ENCODE measurements at regions not wholly inside any gene's neighbourhood (a gene's known extent, or its start where the extent isn't known, plus 50 kb on each side); places are given as distances from the start of the nearest gene placed in this dataset.

- no peaks in the 10 kb centered on the region for H3K36me3 Mint-ChIP-seq
- no peaks in the 10 kb centered on the region for H3K4me1 Mint-ChIP-seq
- no peaks in the 10 kb centered on the region for H3K9me3 Mint-ChIP-seq
These were observed 404.0 kb downstream of the TLE4 start for GRCh38 chr9:79975621-79976256.

GRCh38 chr9:79974806-79975422 is 403.1 kb downstream of the TLE4 start:
- no peak for DNase-seq

More at GRCh38 chr9:79975621-79976256, 404.0 kb downstream of the TLE4 start:
- peaks cover 4% of the 10 kb centered on the region for H3K27me3 Mint-ChIP-seq
- CTCF ChIA-PET, result no interaction called here
- H3K4me3 Mint-ChIP-seq, result no peak overlapping the region
- DNase-seq, result no peak
- H3K27ac Mint-ChIP-seq, result no peak overlapping the region

GRCh38 chr9:79973627-79974026 is 401.9 kb downstream of the TLE4 start:
- Mint-ChIP-seq H3K4me1 (no peaks in the 10 kb centered on the region), H3K27ac (no peak overlapping the region), H3K4me3 (no peak overlapping the region), H3K36me3 (no peaks in the 10 kb centered on the region), H3K27me3 (peaks cover 3% of the 10 kb centered on the region), H3K9me3 (no peaks in the 10 kb centered on the region)
- no peak for DNase-seq
- CTCF ChIA-PET, result no interaction called here

More at GRCh38 chr9:79974806-79975422, 403.1 kb downstream of the TLE4 start:
- H3K27me3 Mint-ChIP-seq, result peaks cover 4% of the 10 kb centered on the region
- H3K27ac Mint-ChIP-seq, result no peak overlapping the region
- no peaks in the 10 kb centered on the region for H3K9me3 Mint-ChIP-seq
- no peaks in the 10 kb centered on the region for H3K4me1 Mint-ChIP-seq
- H3K4me3 Mint-ChIP-seq, result no peak overlapping the region
- H3K36me3 Mint-ChIP-seq, result no peaks in the 10 kb centered on the region
- CTCF ChIA-PET, result no interaction called here

- Mint-ChIP-seq H3K27ac (no peak overlapping the region), H3K4me1 (no peaks in the 10 kb centered on the region), H3K27me3 (no peaks in the 10 kb centered on the region), H3K36me3 (no peaks in the 10 kb centered on the region), H3K4me3 (no peak overlapping the region), H3K9me3 (no peaks in the 10 kb centered on the region)
- CTCF ChIA-PET, result no interaction called here
- no peak for DNase-seq
These were observed 398.3 kb downstream of the TLE4 start for GRCh38 chr9:79970146-79970425.

- DNase-seq, result no peak
- Mint-ChIP-seq H3K27me3 (no peaks in the 10 kb centered on the region), H3K4me3 (no peak overlapping the region), H3K4me1 (no peaks in the 10 kb centered on the region), H3K36me3 (no peaks in the 10 kb centered on the region), H3K9me3 (no peaks in the 10 kb centered on the region), H3K27ac (no peak overlapping the region)
- CTCF ChIA-PET, result no interaction called here
These were observed 397.8 kb downstream of the TLE4 start for GRCh38 chr9:79969393-79970145.

GRCh38 chr9:79968533-79968932 is 396.8 kb downstream of the TLE4 start:
- H3K27me3 Mint-ChIP-seq, result no peaks in the 10 kb centered on the region
- CTCF ChIA-PET, result no interaction called here
- DNase-seq, result no peak
- H3K27ac Mint-ChIP-seq, result no peak overlapping the region
- no peaks in the 10 kb centered on the region for H3K36me3 Mint-ChIP-seq
- H3K4me1 Mint-ChIP-seq, result no peaks in the 10 kb centered on the region
- H3K4me3 Mint-ChIP-seq, result no peak overlapping the region
- H3K9me3 Mint-ChIP-seq, result no peaks in the 10 kb centered on the region

- H3K4me1 Mint-ChIP-seq, result no peaks in the 10 kb centered on the region
- DNase-seq, result no peak
- no peak overlapping the region for H3K27ac Mint-ChIP-seq
- CTCF ChIA-PET, result no interaction called here
- no peaks in the 10 kb centered on the region for H3K36me3 Mint-ChIP-seq
- no peaks in the 10 kb centered on the region for H3K9me3 Mint-ChIP-seq
- no peaks in the 10 kb centered on the region for H3K27me3 Mint-ChIP-seq
- no peak overlapping the region for H3K4me3 Mint-ChIP-seq
These were observed 391.1 kb downstream of the TLE4 start for GRCh38 chr9:79962836-79963235.

GRCh38 chr9:79962150-79962549 is 390.4 kb downstream of the TLE4 start:
- no peak for DNase-seq
- Mint-ChIP-seq H3K27ac (no peak overlapping the region), H3K9me3 (no peaks in the 10 kb centered on the region), H3K4me1 (no peaks in the 10 kb centered on the region), H3K27me3 (no peaks in the 10 kb centered on the region), H3K4me3 (no peak overlapping the region), H3K36me3 (no peaks in the 10 kb centered on the region)
- CTCF ChIA-PET, result no interaction called here

- peaks cover 5% of the 10 kb centered on the region for H3K27me3 Mint-ChIP-seq
- no peaks in the 10 kb centered on the region for H3K9me3 Mint-ChIP-seq
- no peaks in the 10 kb centered on the region for H3K4me1 Mint-ChIP-seq
- H3K27ac Mint-ChIP-seq, result no peak overlapping the region
- peak; percentile 32 for DNase-seq
- H3K36me3 Mint-ChIP-seq, result no peaks in the 10 kb centered on the region
- H3K4me3 Mint-ChIP-seq, result no peak overlapping the region
- CTCF ChIA-PET, result interaction anchor here (0.6 to 0.7 kb wide), 2 partner anchors 41 to 552 kb away, joined by 3 read pairs; no protein-coding TSS in a partner anchor
These were observed 383.5 kb downstream of the TLE4 start for GRCh38 chr9:79955300-79955699.

GRCh38 chr9:79953908-79954307 is 382.1 kb downstream of the TLE4 start:
- CTCF ChIA-PET, result no interaction called here

GRCh38 chr9:79952401-79952800 is 380.6 kb downstream of the TLE4 start:
- peaks cover 5% of the 10 kb centered on the region for H3K27me3 Mint-ChIP-seq
- CTCF ChIA-PET, result no interaction called here
- H3K27ac Mint-ChIP-seq, result no peak overlapping the region
- H3K4me1 Mint-ChIP-seq, result no peaks in the 10 kb centered on the region
- H3K9me3 Mint-ChIP-seq, result no peaks in the 10 kb centered on the region
- DNase-seq, result no peak
- no peaks in the 10 kb centered on the region for H3K36me3 Mint-ChIP-seq
- no peak overlapping the region for H3K4me3 Mint-ChIP-seq

More at GRCh38 chr9:79953908-79954307, 382.1 kb downstream of the TLE4 start:
- H3K9me3 Mint-ChIP-seq, result no peaks in the 10 kb centered on the region
- H3K27ac Mint-ChIP-seq, result no peak overlapping the region
- H3K27me3 Mint-ChIP-seq, result peaks cover 5% of the 10 kb centered on the region
- H3K36me3 Mint-ChIP-seq, result no peaks in the 10 kb centered on the region
- no peak overlapping the region for H3K4me3 Mint-ChIP-seq
- H3K4me1 Mint-ChIP-seq, result no peaks in the 10 kb centered on the region
- no peak for DNase-seq

- DNase-seq, result no peak
- no peaks in the 10 kb centered on the region for H3K36me3 Mint-ChIP-seq
- CTCF ChIA-PET, result no interaction called here
- no peaks in the 10 kb centered on the region for H3K9me3 Mint-ChIP-seq
- no peaks in the 10 kb centered on the region for H3K4me1 Mint-ChIP-seq
- H3K27ac Mint-ChIP-seq, result no peak overlapping the region
- no peak overlapping the region for H3K4me3 Mint-ChIP-seq
- H3K27me3 Mint-ChIP-seq, result no peaks in the 10 kb centered on the region
These were observed 374.9 kb downstream of the TLE4 start for GRCh38 chr9:79946712-79947111.

- Mint-ChIP-seq H3K4me3 (no peak overlapping the region), H3K27me3 (no peaks in the 10 kb centered on the region), H3K27ac (no peak overlapping the region), H3K4me1 (no peaks in the 10 kb centered on the region), H3K36me3 (no peaks in the 10 kb centered on the region), H3K9me3 (no peaks in the 10 kb centered on the region)
- CTCF ChIA-PET, result no interaction called here
- DNase-seq, result no peak
These were observed 373.7 kb downstream of the TLE4 start for GRCh38 chr9:79945495-79945894.

GRCh38 chr9:79945016-79945415 is 373.3 kb downstream of the TLE4 start:
- CTCF ChIA-PET, result no interaction called here
- Mint-ChIP-seq H3K27me3 (no peaks in the 10 kb centered on the region), H3K4me3 (no peak overlapping the region), H3K36me3 (no peaks in the 10 kb centered on the region), H3K9me3 (no peaks in the 10 kb centered on the region), H3K27ac (no peak overlapping the region), H3K4me1 (no peaks in the 10 kb centered on the region)
- no peak for DNase-seq

GRCh38 chr9:79940919-79941318 is 369.2 kb downstream of the TLE4 start:
- CTCF ChIA-PET, result no interaction called here
- Mint-ChIP-seq H3K27me3 (no peaks in the 10 kb centered on the region), H3K9me3 (no peaks in the 10 kb centered on the region), H3K4me1 (no peaks in the 10 kb centered on the region), H3K27ac (no peak overlapping the region), H3K36me3 (no peaks in the 10 kb centered on the region), H3K4me3 (no peak overlapping the region)
- DNase-seq, result no peak
